ENCODE measurements at regions not wholly inside any gene's neighbourhood (a gene's known extent, or its start where the extent isn't known, plus 50 kb on each side); places are given as distances from the start of the nearest gene placed in this dataset.
"Not testable (repeated sequence)": the region's sequence is repeated elsewhere in the genome, so short reads cannot be mapped to it uniquely, and the experiment has no call there.

DNA sequence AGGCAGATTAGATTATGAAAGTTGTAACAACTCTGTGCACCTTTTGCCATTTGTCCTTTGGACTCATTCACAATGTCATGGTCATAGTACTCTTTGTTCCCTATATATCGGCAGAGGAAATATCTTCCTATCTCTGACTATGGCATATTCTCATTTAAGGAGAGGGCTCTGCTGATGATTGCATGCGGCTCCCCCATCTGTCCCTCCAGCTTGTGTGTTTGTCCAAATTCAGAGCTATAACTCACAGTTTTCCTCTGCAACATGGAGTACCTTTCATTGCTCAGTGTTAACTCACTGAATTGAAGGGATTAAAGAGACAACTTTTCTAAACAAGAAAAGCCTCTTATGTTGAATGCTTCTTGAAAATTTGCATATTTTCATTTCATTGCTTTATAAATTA, 145.5 kb downstream of the OTUD1 start:
- Mint-ChIP-seq H3K4me3 (no peak overlapping the region), H3K27me3 (ENCODE audit: low read depth in 2 of 2) (no peaks in the 10 kb centered on the region), H3K27ac (no peak overlapping the region), H3K9me3 (peaks cover 2% of the 10 kb centered on the region in 2 donors), H3K36me3 (no peaks in the 10 kb centered on the region), H3K4me1 (no peaks in the 10 kb centered on the region)
- no peaks in the 10 kb centered on the region for H3K4me1 ChIP-seq (ENCODE audit: control insufficient read depth, insufficient read depth, low read length)
- no peaks in the 10 kb centered on the region for H3K27me3 ChIP-seq (ENCODE audit: control insufficient read depth, insufficient read depth, low read length)
- H3K9me3 ChIP-seq (ENCODE audit: control insufficient read depth, insufficient read depth, low read length) = no peaks in the 10 kb centered on the region
- no peak overlapping the region for H3K27ac ChIP-seq (ENCODE audit: low read length)
- intact Hi-C loops (cut with micrococcal nuclease) = no loop called here
- TF ChIP-seq, protein P1, sequence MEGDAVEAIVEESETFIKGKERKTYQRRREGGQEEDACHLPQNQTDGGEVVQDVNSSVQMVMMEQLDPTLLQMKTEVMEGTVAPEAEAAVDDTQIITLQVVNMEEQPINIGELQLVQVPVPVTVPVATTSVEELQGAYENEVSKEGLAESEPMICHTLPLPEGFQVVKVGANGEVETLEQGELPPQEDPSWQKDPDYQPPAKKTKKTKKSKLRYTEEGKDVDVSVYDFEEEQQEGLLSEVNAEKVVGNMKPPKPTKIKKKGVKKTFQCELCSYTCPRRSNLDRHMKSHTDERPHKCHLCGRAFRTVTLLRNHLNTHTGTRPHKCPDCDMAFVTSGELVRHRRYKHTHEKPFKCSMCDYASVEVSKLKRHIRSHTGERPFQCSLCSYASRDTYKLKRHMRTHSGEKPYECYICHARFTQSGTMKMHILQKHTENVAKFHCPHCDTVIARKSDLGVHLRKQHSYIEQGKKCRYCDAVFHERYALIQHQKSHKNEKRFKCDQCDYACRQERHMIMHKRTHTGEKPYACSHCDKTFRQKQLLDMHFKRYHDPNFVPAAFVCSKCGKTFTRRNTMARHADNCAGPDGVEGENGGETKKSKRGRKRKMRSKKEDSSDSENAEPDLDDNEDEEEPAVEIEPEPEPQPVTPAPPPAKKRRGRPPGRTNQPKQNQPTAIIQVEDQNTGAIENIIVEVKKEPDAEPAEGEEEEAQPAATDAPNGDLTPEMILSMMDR (IDR thresholded peaks at IDR 0.05) = no peak
- H3K4me3 ChIP-seq (ENCODE audit: low read length) = no peak overlapping the region
- no peak for ATAC-seq
- no peaks in the 10 kb centered on the region for H3K36me3 ChIP-seq (ENCODE audit: control insufficient read depth, insufficient read depth, low read length)
- 93% methylated on average over 2 of the region's 2 CpGs for WGBS (ENCODE audit: insufficient coverage)
- DNase-seq = no peak

DNA sequence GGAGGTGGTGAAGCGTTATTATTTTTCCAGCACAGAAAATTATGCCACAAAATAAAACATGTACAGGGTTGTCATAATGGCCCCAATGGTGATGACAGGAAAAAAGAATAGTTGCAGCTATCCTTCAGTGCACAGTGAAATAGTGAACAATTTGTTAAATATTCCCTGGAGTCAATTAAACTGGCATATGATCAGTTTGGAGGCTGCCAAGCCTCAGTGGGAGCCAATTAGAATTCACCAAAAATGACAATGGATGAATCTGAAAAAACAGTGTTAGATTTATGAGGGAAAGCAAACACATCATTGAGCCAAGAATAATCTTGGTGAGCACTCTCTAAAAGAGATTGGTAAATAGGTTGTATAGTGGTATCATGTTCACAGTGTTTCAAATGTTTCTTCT, 146.3 kb downstream of the OTUD1 start:
- Mint-ChIP-seq H3K4me3 (no peak overlapping the region), H3K9me3 (peaks cover 0 to 2% of the 10 kb centered on the region in 2 donors), H3K27me3 (ENCODE audit: low read depth in 2 of 2) (no peaks in the 10 kb centered on the region), H3K27ac (no peak overlapping the region), H3K4me1 (no peaks in the 10 kb centered on the region), H3K36me3 (no peaks in the 10 kb centered on the region)
- no peaks in the 10 kb centered on the region for H3K36me3 ChIP-seq (ENCODE audit: control insufficient read depth, insufficient read depth, low read length)
- H3K4me3 ChIP-seq (ENCODE audit: low read length) = no peak overlapping the region
- no CpG with 5 or more reads among the region's 1 CpG for WGBS (ENCODE audit: insufficient coverage)
- intact Hi-C loops (cut with micrococcal nuclease) = no loop called here
- H3K4me1 ChIP-seq (ENCODE audit: control insufficient read depth, insufficient read depth, low read length) = no peaks in the 10 kb centered on the region
- H3K27ac ChIP-seq (ENCODE audit: low read length) = no peak overlapping the region
- no peak for DNase-seq
- H3K27me3 ChIP-seq (ENCODE audit: control insufficient read depth, insufficient read depth, low read length) = no peaks in the 10 kb centered on the region
- no peaks in the 10 kb centered on the region for H3K9me3 ChIP-seq (ENCODE audit: control insufficient read depth, insufficient read depth, low read length)
- TF ChIP-seq, protein P1 (IDR thresholded peaks at IDR 0.05) = no peak
- ATAC-seq = no peak

DNA sequence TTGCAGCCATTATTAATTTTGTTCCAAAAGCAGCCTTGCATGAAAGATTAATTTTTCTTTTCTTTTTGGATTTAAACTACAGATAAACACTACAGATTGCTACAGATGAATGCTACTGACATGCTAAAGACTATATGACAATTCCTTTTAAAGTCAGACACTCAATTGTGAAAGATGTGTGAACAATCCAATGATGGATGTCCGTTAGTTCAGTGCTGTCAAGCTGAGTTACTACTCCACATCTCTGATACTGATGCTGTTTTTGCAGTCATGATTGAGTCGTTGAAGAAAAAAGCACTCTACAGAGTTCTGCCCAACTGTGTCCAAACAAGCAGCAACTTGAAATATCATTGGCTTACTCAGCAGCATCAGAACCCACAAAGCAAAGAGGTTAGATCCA, 146.8 kb downstream of the OTUD1 start:
- WGBS (ENCODE audit: insufficient coverage) = 74% methylated on average over 2 of the region's 2 CpGs
- TF ChIP-seq, protein P1 (IDR thresholded peaks at IDR 0.05) = no peak
- no peaks in the 10 kb centered on the region for H3K36me3 ChIP-seq (ENCODE audit: control insufficient read depth, insufficient read depth, low read length)
- Mint-ChIP-seq H3K9me3 (peaks cover 0 to 2% of the 10 kb centered on the region in 2 donors), H3K27ac (no peak overlapping the region), H3K4me3 (no peak overlapping the region), H3K4me1 (no peaks in the 10 kb centered on the region), H3K27me3 (ENCODE audit: low read depth in 2 of 2) (no peaks in the 10 kb centered on the region), H3K36me3 (no peaks in the 10 kb centered on the region)
- H3K4me3 ChIP-seq (ENCODE audit: low read length) = no peak overlapping the region
- intact Hi-C loops (cut with micrococcal nuclease) = no loop called here
- no peaks in the 10 kb centered on the region for H3K9me3 ChIP-seq (ENCODE audit: control insufficient read depth, insufficient read depth, low read length)
- no peaks in the 10 kb centered on the region for H3K4me1 ChIP-seq (ENCODE audit: control insufficient read depth, insufficient read depth, low read length)
- ATAC-seq (no peak), DNase-seq (no peak)
- no peak overlapping the region for H3K27ac ChIP-seq (ENCODE audit: low read length)
- no peaks in the 10 kb centered on the region for H3K27me3 ChIP-seq (ENCODE audit: control insufficient read depth, insufficient read depth, low read length)

DNA sequence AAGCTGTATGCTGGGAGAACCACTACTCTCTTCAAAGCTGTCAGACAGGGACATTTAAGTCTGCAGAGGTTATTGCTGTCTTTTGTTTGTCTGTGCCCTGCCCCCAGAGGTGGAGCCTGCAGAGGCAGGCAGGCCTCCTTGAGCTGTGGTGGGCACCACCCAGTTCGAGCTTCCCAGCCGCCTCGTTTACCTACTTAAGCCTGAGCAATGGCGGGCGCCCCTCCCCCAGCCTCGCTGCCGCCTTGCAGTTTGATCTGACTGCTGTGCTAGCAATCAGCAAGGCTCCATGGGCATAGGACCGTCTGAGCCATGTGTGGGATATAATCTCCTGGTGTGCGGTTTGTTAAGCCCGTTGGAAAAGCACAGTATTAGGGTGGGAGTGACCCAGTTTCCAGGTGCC, 156.4 kb downstream of the OTUD1 start:
- not testable (repeated sequence) for DNase-seq

More for the DNA sequence above, 156.4 kb downstream of the OTUD1 start:
- H3K27me3 Mint-ChIP-seq (ENCODE audit: low read depth in 2 of 2); intact Hi-C loops (cut with micrococcal nuclease); H3K4me3 ChIP-seq (ENCODE audit: low read length); H3K36me3 ChIP-seq (ENCODE audit: control insufficient read depth, insufficient read depth, low read length); H3K27ac ChIP-seq (ENCODE audit: low read length); H3K36me3 Mint-ChIP-seq; ATAC-seq; H3K4me1 Mint-ChIP-seq; H3K4me1 ChIP-seq (ENCODE audit: control insufficient read depth, insufficient read depth, low read length); H3K27ac Mint-ChIP-seq; H3K27me3 ChIP-seq (ENCODE audit: control insufficient read depth, insufficient read depth, low read length); H3K4me3 Mint-ChIP-seq; H3K9me3 ChIP-seq (ENCODE audit: control insufficient read depth, insufficient read depth, low read length): not testable (repeated sequence)
- H3K9me3 Mint-ChIP-seq = peaks cover 18 to 20% of the 10 kb centered on the region in 2 donors
- 93% methylated on average over 10 of the region's 10 CpGs for WGBS (ENCODE audit: insufficient coverage)

All from natural killer cell (primary cell).